ENCODE measurements at regions not wholly inside any gene's neighbourhood (a gene's known extent, or its start where the extent isn't known, plus 50 kb on each side); places are given as distances from the start of the nearest gene placed in this dataset.
A peak's percentile ranks its signal among the peaks of the same experiment; 100 is the strongest.

GRCh38 chr15:70290708-70291107 lies 193.0 kb upstream of the TLE3 start:
- no peak for DNase-seq

GRCh38 chr15:70289191-70289955 lies 191.7 kb upstream of the TLE3 start:
- no peak for DNase-seq

- DNase-seq, result peak; percentile 16
Observed at GRCh38 chr15:70286113-70286806, 188.5 kb upstream of the TLE3 start.

- DNase-seq, result no peak
Observed at GRCh38 chr15:70284438-70285214, 186.9 kb upstream of the TLE3 start.

GRCh38 chr15:70283511-70283910 lies 185.8 kb upstream of the TLE3 start:
- no peak for DNase-seq

- no peak for DNase-seq
Observed at GRCh38 chr15:70281811-70282307, 184.1 kb upstream of the TLE3 start.

- no peak for DNase-seq
Observed at GRCh38 chr15:70281261-70281810, 183.6 kb upstream of the TLE3 start.

- no peak for DNase-seq
Observed at GRCh38 chr15:70280781-70281180, 183.1 kb upstream of the TLE3 start.

- DNase-seq, result no peak
Observed at GRCh38 chr15:70279096-70279495, 181.4 kb upstream of the TLE3 start.

- no peak for DNase-seq
Observed at GRCh38 chr15:70278644-70279043, 180.9 kb upstream of the TLE3 start.

- no peak for DNase-seq
Observed at GRCh38 chr15:70277556-70277955, 179.8 kb upstream of the TLE3 start.

GRCh38 chr15:70276401-70276800 lies 178.7 kb upstream of the TLE3 start:
- no peak for DNase-seq

GRCh38 chr15:70275461-70276138 lies 177.9 kb upstream of the TLE3 start:
- no peak for DNase-seq

GRCh38 chr15:70274908-70275307 lies 177.2 kb upstream of the TLE3 start:
- DNase-seq, result no peak

- DNase-seq, result no peak
Observed at GRCh38 chr15:70274255-70274880, 176.7 kb upstream of the TLE3 start.

- no peak for DNase-seq
Observed at GRCh38 chr15:70273808-70274207, 176.1 kb upstream of the TLE3 start.

- DNase-seq, result no peak
Observed at GRCh38 chr15:70272565-70273355, 175.0 kb upstream of the TLE3 start.

- peak; percentile 16 for DNase-seq
Observed at GRCh38 chr15:70271422-70272088, 173.8 kb upstream of the TLE3 start.

GRCh38 chr15:70270752-70271111 lies 173.0 kb upstream of the TLE3 start:
- no peak for DNase-seq

- DNase-seq, result peak; percentile 78
Observed at GRCh38 chr15:70269991-70270751, 172.5 kb upstream of the TLE3 start.
